ENCODE measurements at regions not wholly inside any gene's neighbourhood (a gene's known extent, or its start where the extent isn't known, plus 50 kb on each side); places are given as distances from the start of the nearest gene placed in this dataset.

DNA sequence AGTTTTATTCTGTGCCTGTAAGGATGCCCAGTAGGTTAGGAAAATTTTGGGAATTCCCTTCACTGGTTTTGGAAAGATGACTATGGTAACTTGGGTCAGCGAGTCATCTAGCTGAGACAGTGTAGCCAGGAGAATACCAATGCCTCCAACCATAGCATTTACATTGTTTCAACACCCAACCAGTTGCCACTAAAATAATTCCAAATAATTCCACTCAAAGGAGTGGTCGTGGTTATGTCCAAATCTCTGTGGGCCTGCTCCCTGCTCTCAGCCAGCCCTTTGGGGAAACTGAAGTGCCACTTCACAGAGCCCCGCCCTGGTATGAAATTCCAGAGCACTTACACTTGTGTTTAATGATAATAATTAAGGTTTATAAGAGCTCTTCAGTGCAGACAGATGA, 310.5 kb downstream of the PLK2 start:
- DNase-seq (ENCODE audit: low spot score), result no peak

GRCh38 chr5:58148254-58148775, 311.6 kb downstream of the PLK2 start:
- no peak for DNase-seq (ENCODE audit: low spot score)

DNA sequence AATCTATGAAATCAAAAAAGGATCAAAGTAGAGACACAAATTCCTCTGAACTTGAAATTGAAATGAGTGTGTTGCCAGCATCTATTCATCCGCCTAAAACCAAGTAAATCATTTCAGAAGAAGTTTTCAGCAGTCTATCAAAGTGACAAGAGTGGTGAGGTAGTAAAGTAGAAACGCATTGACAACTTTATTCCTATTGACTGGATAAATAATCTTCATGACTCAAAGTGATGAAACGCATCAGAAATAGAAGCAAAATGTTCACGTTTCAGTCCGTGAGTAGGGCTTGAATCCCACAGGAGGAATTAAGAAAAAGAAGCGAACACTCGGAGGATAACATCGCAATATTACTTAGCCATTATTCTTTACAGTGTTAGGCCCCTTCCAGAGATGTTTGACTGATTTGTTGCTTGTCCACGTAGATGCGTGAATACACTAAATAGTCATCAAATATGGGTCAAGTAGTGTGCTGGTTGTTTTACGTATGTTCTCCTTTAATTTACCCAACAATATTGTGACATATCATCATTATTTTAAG, 314.4 kb downstream of the PLK2 start:
- DNase-seq (ENCODE audit: low spot score), result no peak

DNA sequence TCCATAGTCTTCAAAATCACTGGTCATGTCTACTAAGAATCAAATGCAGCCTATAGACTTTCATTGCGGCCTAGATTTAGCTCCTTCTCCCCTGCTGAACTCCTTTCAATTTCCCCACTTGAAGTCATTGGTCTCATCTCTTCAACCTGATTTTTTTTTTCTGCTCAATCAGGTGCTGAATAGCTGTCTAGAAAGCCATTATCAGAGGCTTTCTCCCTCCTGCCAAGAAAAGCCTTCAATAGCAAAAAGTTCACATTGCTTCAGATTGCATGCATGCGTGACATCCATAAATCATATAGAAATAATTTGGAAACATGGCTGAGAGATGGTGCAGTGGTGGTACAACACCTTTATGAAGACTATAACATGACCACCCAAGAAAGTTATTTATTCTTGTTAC, 316.2 kb downstream of the PLK2 start:
- no peak for DNase-seq (ENCODE audit: low spot score)

DNA sequence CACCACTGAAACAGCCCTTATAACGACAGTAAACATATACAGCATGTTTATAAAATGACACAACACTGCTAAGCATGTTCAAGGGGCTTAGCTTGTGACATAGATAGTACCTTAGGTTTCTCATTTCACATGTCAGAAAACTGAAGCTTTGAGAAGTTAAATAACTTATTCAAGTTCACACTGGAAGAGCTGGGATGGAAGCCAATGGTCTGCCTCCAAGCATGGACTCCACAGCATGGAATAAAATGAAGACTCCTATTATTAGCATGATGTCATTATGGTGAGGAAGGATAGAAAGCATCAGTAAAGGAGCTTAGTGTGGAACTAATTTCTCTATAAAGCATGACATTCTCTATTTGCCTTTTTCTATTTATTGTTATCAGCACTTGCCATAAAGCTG, 316.7 kb downstream of the PLK2 start:
- DNase-seq (ENCODE audit: low spot score), result no peak

- DNase-seq (ENCODE audit: low spot score), result no peak
These were observed 321.1 kb downstream of the PLK2 start for GRCh38 chr5:58138791-58139190.

- DNase-seq (ENCODE audit: low spot score), result no peak
These were observed 323.5 kb downstream of the PLK2 start for GRCh38 chr5:58136406-58136805.

GRCh38 chr5:58135571-58136335, 324.1 kb downstream of the PLK2 start:
- DNase-seq (ENCODE audit: low spot score), result no peak

DNA sequence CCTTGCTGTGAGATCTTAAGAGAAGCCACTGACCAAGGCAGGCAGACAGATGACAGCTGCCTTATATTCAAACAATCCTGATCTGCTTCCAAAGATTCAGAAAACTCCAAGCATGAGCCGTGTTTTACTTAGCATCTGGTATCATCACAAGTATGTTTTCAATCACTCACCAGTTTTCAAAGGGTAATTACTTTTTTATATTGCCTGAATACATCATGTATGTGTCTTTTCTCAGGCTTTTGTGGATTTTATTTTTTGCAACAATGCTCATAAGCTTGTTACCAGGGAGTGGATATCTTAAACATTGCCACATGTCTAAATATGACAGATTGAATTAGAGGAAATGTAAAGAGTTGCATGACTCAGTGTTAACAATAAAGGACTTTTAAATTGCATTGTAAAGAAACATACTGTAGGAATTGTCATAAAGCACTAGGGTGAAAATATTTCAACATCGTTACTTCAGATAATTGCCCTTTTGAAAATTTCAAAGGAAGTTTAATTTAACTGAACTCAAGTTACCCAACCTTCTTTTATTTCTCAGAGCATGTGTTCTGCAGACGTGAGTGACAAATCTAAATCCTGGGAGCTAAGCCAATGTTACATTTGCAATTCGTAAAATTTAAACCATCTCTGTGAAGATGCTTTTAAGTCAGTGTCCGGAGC, 326.1 kb downstream of the PLK2 start:
- no peak for DNase-seq (ENCODE audit: low spot score)

DNA sequence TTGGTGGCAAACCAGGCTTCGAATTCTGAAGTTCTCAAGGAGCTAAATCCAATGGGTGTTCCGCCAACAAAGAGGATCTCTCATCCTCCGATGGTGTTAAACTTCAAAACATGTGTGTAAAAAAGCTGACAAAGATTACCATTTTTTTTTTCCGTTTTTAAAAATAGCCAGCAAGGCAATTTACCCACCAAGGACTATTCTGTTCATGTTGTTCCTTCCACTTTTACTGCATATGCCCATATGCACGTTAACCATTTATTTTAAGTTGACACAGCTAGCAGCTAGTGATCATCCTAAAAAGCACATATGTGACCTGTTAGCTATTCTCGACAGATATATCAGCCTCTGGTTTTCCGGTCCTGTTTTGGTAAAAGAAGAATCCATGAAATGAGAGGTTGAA, 326.7 kb downstream of the PLK2 start:
- DNase-seq (ENCODE audit: low spot score), result no peak

DNA sequence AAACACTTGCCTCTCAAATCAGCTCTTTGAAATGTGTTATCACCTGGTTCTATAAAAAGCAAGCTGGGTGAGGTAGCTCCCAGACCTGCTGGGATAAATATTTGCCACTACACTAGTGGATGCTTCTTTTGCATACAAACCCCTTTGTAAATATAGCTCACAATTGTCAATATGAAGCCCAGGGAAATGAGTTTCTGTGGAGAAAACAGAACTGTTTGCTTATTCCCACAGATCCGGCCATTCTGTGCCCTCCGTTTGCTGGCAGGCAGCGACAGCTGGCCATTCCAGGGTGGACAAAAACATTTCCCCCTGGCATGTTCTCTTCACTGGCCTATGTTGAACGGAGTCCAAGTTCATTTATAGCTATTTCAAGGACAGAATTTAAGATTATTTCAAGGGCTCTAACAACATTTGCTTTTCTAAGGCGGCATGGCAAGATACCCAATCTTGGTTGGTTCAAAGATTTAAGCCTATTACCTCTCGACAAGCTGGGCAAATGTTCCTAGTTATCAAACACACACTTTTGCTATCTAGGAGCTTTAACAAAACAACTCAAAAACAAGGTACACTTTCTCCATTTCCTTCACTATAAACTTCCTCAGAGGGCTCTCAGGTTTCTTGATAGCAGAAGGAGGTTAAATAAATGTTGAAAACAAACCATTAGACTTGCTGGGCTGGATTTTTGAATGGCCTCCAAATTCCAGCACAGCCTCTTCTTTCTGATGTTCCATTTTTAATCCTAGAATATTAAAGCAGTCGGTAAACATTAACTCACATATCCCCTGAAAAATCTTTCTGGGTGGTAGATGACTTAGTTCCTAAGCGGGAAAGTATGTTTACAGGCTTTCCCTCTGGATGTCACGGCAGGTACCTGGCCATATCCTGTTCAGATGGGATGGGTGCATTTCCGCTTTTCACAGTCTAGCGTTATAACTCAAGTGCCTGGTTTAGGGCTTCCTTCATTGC, 332.3 kb downstream of the PLK2 start:
- no peak for DNase-seq (ENCODE audit: low spot score)

- no peak for DNase-seq (ENCODE audit: low spot score)
These were observed 336.4 kb downstream of the PLK2 start for GRCh38 chr5:58123501-58123900.

- DNase-seq (ENCODE audit: low spot score), result no peak
These were observed 337.0 kb downstream of the PLK2 start for GRCh38 chr5:58122848-58123392.

DNA sequence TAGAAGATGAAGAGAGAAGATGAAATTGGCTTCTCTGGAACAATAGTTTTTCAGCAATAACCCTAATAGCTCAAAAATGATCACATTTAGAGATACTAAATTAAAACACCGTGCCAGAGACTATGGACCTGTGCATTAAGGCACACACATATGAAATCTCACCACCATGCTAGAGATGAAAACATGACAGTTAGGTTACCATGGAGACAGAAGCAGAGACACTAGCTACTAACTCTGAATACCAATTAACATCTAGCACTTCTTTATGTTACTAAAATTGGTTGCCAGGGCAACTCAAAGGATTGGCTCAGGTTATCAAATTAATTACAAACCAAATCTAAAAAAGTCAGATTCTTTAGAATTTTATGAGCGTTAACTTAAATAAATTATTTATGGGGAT, 337.7 kb downstream of the PLK2 start:
- no peak for DNase-seq (ENCODE audit: low spot score)

DNA sequence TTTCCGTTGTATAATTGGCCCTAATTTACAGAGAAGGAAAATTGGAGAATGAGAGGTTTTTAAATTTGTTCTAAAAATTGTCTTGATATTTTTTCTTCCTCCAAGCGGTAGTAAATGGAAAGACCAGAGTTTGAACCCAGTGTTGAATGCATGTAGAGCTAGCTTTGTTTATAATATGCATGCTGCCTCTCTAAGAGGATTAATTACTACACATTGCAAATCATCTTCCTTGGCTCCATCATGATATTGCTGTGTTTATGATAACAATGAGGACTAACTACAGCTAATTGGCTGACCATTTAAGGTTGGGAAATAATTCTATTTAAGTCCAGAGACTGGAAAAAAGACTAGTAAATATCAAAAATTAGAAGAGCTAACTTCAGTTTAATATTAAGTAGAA, 338.5 kb downstream of the PLK2 start:
- no peak for DNase-seq (ENCODE audit: low spot score)

DNA sequence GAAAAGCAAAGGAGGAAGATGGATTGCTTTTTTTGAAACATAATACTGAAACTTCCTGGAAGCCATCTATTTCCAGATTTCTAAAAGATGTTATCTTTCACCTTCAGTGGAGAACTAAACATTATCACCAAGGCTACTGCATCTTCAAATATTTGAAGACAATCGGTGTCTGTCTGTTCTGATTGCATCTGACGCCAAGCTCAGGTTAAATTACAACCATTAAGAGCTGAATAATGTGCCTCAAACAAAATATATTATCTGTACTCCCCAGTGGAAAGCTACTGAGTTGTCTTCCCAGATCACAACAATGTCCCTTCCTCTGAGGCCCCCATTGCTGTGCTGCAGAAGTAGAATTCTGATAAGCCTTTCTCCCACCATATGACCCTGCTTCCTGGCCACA, 342.3 kb downstream of the PLK2 start:
- DNase-seq (ENCODE audit: low spot score), result no peak

GRCh38 chr5:58116346-58116745, 343.5 kb downstream of the PLK2 start:
- no peak for DNase-seq (ENCODE audit: low spot score)

- no peak for DNase-seq (ENCODE audit: low spot score)
These were observed 344.1 kb downstream of the PLK2 start for GRCh38 chr5:58115811-58116210.

DNA sequence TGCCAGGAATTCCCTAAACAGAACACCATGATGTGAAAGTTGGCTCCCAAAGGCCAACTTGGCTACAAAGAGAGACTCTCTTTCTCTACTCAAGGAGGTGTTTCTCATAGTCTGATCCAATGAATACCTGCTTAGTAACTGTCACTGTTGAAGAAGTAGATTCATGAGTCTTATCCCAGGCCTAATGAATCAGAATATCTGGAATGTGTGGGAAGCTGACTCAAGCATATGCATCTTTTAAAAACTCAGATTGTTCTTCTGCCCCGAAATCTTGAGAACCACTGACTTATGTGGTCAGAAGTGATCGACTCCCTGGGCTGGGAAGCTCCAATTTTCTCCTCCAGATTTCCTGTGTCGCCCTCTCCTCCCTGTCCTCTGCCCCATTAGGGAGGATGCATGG, 345.6 kb downstream of the PLK2 start:
- DNase-seq (ENCODE audit: low spot score), result no peak

GRCh38 chr5:58113172-58113571, 346.7 kb downstream of the PLK2 start:
- no peak for DNase-seq (ENCODE audit: low spot score)

GRCh38 chr5:58108511-58108910, 351.4 kb downstream of the PLK2 start:
- DNase-seq (ENCODE audit: low spot score), result no peak

DNA sequence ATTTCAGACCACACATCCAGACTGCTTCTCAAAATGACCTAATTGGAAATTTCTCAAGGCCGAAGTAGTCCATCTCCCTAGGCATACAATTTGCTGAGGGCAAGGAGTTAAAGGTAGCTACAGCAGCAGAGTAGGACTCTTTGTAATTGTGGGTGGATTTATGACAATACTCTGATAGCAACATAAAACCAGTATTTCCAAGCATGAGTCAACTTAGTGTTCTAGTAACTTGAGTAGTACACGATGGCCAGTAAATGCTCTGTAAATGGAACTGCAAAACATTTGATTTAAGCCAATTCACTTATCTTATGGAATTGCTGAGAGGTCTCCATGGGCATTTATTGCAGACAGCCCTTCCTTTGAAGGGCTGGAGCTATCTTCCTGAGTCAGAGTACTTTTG, 352.2 kb downstream of the PLK2 start:
- DNase-seq (ENCODE audit: low spot score), result no peak

Data from hematopoietic multipotent progenitor cell treated with erythropoietin and hydrocortisone succinate and interleukin-3 and kit ligand, for 15 days (in vitro differentiated cells).